H1 (cell line): ENCODE measurements at regions not wholly inside any gene's neighbourhood (a gene's known extent, or its start where the extent isn't known, plus 50 kb on each side); places are given as distances from the start of the nearest gene placed in this dataset.

ENCODE experiments used
- CTCF ChIA-PET: fragments of 300-600 bp; sonication (Branson Sonifier 250); formaldehyde crosslinking; loops from one replicate; lab custom pipeline; 2021; ENCODE audit not compliant: partially characterized antibody; lab: Charles Lee
- POLR2A ChIA-PET: fragments of 300-600 bp; sonication (Branson Sonifier 250); formaldehyde crosslinking; loops from one replicate; lab custom pipeline; 2021; ENCODE audit warnings: inconsistent platforms; ENCODE audit not compliant: partially characterized antibody; lab: Charles Lee
- DNase-seq, 2 experiments: peaks; one replicate each; pipeline versions ENCODE4 v3.0.0 to v3.0.0-alpha.2; 2010 to 2022; ENCODE audit warnings: low spot score in 2 of 2, low read depth in 1 of 2, mixed read lengths in 1 of 2
- FAIRE-seq: peaks from 2 replicates; lab custom pipeline; 2011; peaks lifted over from hg19 to GRCh38; lab: Jason Lieb, UNC
- H2AFZ ChIP-seq: 2 replicates; pipeline ENCODE4 v1.8.1; 2012; ENCODE audit warnings: low read length, inconsistent platforms
- H2AK5ac ChIP-seq: 2 replicates; pipeline ENCODE4 v1.6.1; 2013; ENCODE audit warnings: low read depth, low read length
- H2BK120ac ChIP-seq: replicated peaks from 2 replicates; pipeline ENCODE3; 2013; ENCODE audit warnings: low read depth, low read length, inconsistent platforms
- H2BK12ac ChIP-seq: 2 replicates; pipeline ENCODE4 v1.6.1; 2013; ENCODE audit warnings: low read depth, low read length
- H2BK15ac ChIP-seq: 2 replicates; pipeline ENCODE4 v1.6.1; 2013; ENCODE audit warnings: low read length
- H2BK20ac ChIP-seq: 2 replicates; pipeline ENCODE4 v1.6.1; 2013; ENCODE audit warnings: low read length
- H2BK5ac ChIP-seq: 2 replicates; pipeline ENCODE4 v1.6.1; 2013; ENCODE audit warnings: low read depth, low read length
- H3K14ac ChIP-seq: 2 replicates; pipeline ENCODE4 v1.6.1; 2013; ENCODE audit warnings: inconsistent platforms; ENCODE audit not compliant: insufficient read length
- H3K18ac ChIP-seq: 2 replicates; pipeline ENCODE4 v1.6.1; 2013; ENCODE audit warnings: low read length; ENCODE audit errors: extremely low read depth
- H3K23ac ChIP-seq: 2 replicates; pipeline ENCODE4 v1.6.1; 2013; ENCODE audit warnings: inconsistent platforms; ENCODE audit not compliant: insufficient read length
- H3K23me2 ChIP-seq: 2 replicates; pipeline ENCODE4 v1.6.1; 2013; ENCODE audit warnings: low read depth, low read length
- H3K27ac ChIP-seq: 2 replicates; pipeline ENCODE4 v1.6.1; 2011; ENCODE audit warnings: low read depth, low read length, inconsistent platforms
- H3K27me3 ChIP-seq, 4 experiments: replicated peaks in 1 of 4; 1 replicate in 1 of 4; 2 replicates in 3 of 4; pipeline versions ENCODE4 v1.6.1 to v1.8.1; 2011 to 2013; ENCODE audit warnings: low read length in 3 of 4, mild to moderate bottlenecking in 3 of 4, inconsistent platforms in 2 of 4, mixed read lengths in 2 of 4, moderate library complexity in 1 of 4; ENCODE audit not compliant: control insufficient read depth in 3 of 4, insufficient read depth in 3 of 4; ENCODE audit errors: extremely low read depth in 1 of 4
- H3K36me3 ChIP-seq, 4 experiments: 2 replicates each; pipeline versions ENCODE4 v1.6.1 to v1.8.1; 2011 to 2013; ENCODE audit warnings: mild to moderate bottlenecking in 4 of 4, low read length in 3 of 4, moderate library complexity in 2 of 4, control low read depth in 1 of 4, inconsistent platforms in 1 of 4; ENCODE audit not compliant: insufficient read depth in 4 of 4, control insufficient read depth in 2 of 4
- H3K4ac ChIP-seq: replicated peaks from 2 replicates; pipeline ENCODE3; 2013; ENCODE audit warnings: low read length, low read depth, mixed read lengths, inconsistent platforms; ENCODE audit not compliant: insufficient read length
- H3K4me1 ChIP-seq, 4 experiments: replicated peaks in 1 of 4; 1 replicate in 1 of 4; 2 replicates in 3 of 4; pipeline versions ENCODE4 v1.6.1 to v1.8.1; 2011 to 2013; ENCODE audit warnings: low read length in 3 of 4, inconsistent platforms in 2 of 4, mixed read lengths in 1 of 4; ENCODE audit not compliant: insufficient read depth in 4 of 4, control insufficient read depth in 3 of 4
- H3K4me2 ChIP-seq, 2 experiments: 2 replicates each; pipeline versions ENCODE4 v1.6.1 to v1.8.1; 2011 to 2013; ENCODE audit warnings: low read depth in 2 of 2, low read length in 2 of 2, control low read depth in 1 of 2, inconsistent platforms in 1 of 2, mild to moderate bottlenecking in 1 of 2; ENCODE audit not compliant: insufficient read depth in 1 of 2
- H3K4me3 ChIP-seq, 4 experiments: fragments of 200-600, 300-600 bp in 1 of 4; sonication (generic), shearing (Covaris generic), sonication (Bioruptor Twin) in 1 of 4; 2 replicates each; pipeline versions ENCODE4 v1.5.1 to v1.8.1; 2011 to 2016; ENCODE audit warnings: low read length in 4 of 4, low read depth in 3 of 4, control low read depth in 2 of 4, inconsistent platforms in 2 of 4, mild to moderate bottlenecking in 2 of 4, mixed read lengths in 1 of 4, moderate library complexity in 1 of 4; ENCODE audit not compliant: insufficient read depth in 2 of 4; ENCODE audit errors: extremely low read depth in 1 of 4
- H3K56ac ChIP-seq: replicated peaks from 2 replicates; pipeline ENCODE3; 2013; ENCODE audit warnings: low read depth, mild to moderate bottlenecking, mixed read lengths, low read length, inconsistent platforms; ENCODE audit not compliant: insufficient read length
- H3K79me1 ChIP-seq: 2 replicates; pipeline ENCODE4 v1.6.1; 2013; ENCODE audit warnings: low read depth, low read length, control low read depth
- H3K79me2 ChIP-seq, 2 experiments: 2 replicates each; pipeline versions ENCODE4 v1.6.1 to v1.8.1; 2012 to 2013; ENCODE audit warnings: low read length in 2 of 2, mild to moderate bottlenecking in 2 of 2, inconsistent platforms in 1 of 2; ENCODE audit not compliant: insufficient read depth in 2 of 2, control insufficient read depth in 1 of 2
- H3K9ac ChIP-seq, 4 experiments: replicated peaks in 1 of 4; 1 replicate in 1 of 4; 2 replicates in 3 of 4; pipeline versions ENCODE4 v1.6.1 to v1.8.1; 2011 to 2013; ENCODE audit warnings: low read depth in 3 of 4, low read length in 3 of 4, control low read depth in 2 of 4, mild to moderate bottlenecking in 2 of 4, moderate library complexity in 2 of 4, inconsistent platforms in 1 of 4; ENCODE audit errors: extremely low read depth in 1 of 4
- H3K9me3 ChIP-seq, 2 experiments: 2 replicates each; pipeline versions ENCODE4 v1.6.1 to v1.8.1; 2012 to 2013; ENCODE audit warnings: mild to moderate bottlenecking in 2 of 2, moderate library complexity in 2 of 2, control low read depth in 1 of 2, inconsistent platforms in 1 of 2, low read depth in 1 of 2, low read length in 1 of 2, mixed read lengths in 1 of 2; ENCODE audit not compliant: insufficient read depth in 2 of 2
- H4K20me1 ChIP-seq, 2 experiments: replicated peaks in 1 of 2; 2 replicates each; pipeline versions ENCODE3 to v1.8.1; 2011 to 2013; ENCODE audit warnings: inconsistent platforms in 2 of 2, low read length in 2 of 2, mild to moderate bottlenecking in 1 of 2; ENCODE audit not compliant: insufficient read depth in 2 of 2, control insufficient read depth in 1 of 2
- H4K5ac ChIP-seq: 2 replicates; pipeline ENCODE4 v1.6.1; 2013; ENCODE audit warnings: low read length, low read depth, mixed read lengths, inconsistent platforms; ENCODE audit not compliant: insufficient read length
- H4K8ac ChIP-seq: 2 replicates; pipeline ENCODE4 v1.8.0; 2013; ENCODE audit warnings: mild to moderate bottlenecking, moderate library complexity, low read length, inconsistent platforms; ENCODE audit not compliant: insufficient read depth; ENCODE audit errors: extremely low read depth
- H4K91ac ChIP-seq: replicated peaks from 2 replicates; pipeline ENCODE3; 2013; ENCODE audit warnings: low read length, mixed read lengths, inconsistent platforms; ENCODE audit not compliant: insufficient read length
- SIX5 ChIP-seq: IDR thresholded peaks from 2 replicates; pipeline ENCODE4 v1.6.1; 2011; ENCODE audit warnings: mild to moderate bottlenecking, low read depth, low read length
- SP1 ChIP-seq: IDR thresholded peaks from 2 replicates; pipeline ENCODE4 v1.6.1; 2011; ENCODE audit warnings: low read depth, low read length
- SUZ12 ChIP-seq: fragments of 200-600 bp; sonication (generic); IDR thresholded peaks from 2 replicates; pipeline ENCODE4 v1.6.1; 2012; ENCODE audit warnings: mild to moderate bottlenecking, inconsistent platforms, low read length, moderate library complexity, mixed read lengths
- YY1 ChIP-seq: IDR thresholded peaks from 2 replicates; pipeline ENCODE4 v1.6.1; 2011; ENCODE audit warnings: low read depth, mild to moderate bottlenecking, low read length
- WGBS, 2 experiments: shearing (Covaris generic) in 1 of 2; methylation state at CpG; one replicate each; pipeline versions ENCODE4 v1.1.6 to v1.1.7; 2013 to 2015; ENCODE audit warnings: low lambda C conversion rate in 2 of 2, mixed read lengths in 2 of 2, inconsistent platforms in 1 of 2, low coverage in 1 of 2, missing lambda C conversion rate in 1 of 2; ENCODE audit not compliant: insufficient replicate concordance in 2 of 2, insufficient coverage in 1 of 2, insufficient read length in 1 of 2; ENCODE audit errors: extremely low coverage in 1 of 2, missing lambda C conversion rate in 1 of 2; 5-methylcytosine and 5-hydroxymethylcytosine counted together

DNA sequence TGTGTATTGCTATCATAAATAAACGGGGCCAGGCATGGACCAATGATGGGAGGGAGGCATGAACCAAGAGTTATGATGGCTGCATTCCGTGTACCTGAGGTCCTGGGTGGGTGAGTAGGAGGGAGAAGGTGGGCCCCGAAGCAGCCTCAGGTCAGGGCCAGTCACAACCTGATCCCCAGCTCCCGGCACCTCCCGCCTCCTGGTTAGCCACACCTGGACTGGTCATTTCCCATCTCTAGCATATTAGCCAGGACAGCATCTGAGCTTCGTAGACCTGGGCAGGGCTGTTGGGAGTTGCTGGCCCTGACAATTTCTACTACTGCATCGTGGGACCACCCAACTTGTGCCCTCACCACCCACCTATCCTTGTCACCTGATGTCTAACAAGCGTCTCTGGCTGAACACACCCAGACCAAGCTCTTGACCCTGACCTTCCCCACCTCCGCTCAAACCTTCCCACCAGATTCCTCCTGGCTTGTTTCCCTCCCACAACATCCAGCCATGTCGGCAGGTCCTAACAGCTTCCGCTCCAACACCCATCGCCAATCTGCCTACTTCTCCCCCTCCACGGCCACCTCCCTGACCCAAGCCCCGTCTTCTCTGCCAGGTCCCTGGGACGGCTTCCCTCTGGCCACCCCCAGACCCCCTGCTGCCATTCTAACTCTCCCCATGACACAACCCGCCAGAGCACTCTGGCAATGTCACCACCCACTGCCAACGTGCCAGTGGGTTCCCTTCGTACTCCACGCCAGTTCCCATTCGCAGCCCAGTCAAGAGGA lies 133.8 kb upstream of the IQSEC1 start:
- Histone ChIP-seq H2BK20ac (no peak overlapping the region), H4K8ac (no peak overlapping the region; the same call in 1 of the 2 replicates), H3K4ac (no peak overlapping the region), H3K79me1 (peaks cover 2% of the 10 kb centered on the region; the same call in 1 of the 2 replicates), H3K27me3 (peaks cover 0 to 4% (median 3%) of the 10 kb centered on the region in 4 experiments; a peak in 4 of 7 replicates), H3K4me2 (no peak overlapping the region), H3K23ac (no peak overlapping the region), H3K23me2 (peaks cover 9% of the 10 kb centered on the region; the same call in 1 of the 2 replicates), H3K18ac (no peak overlapping the region), H2BK12ac (no peak overlapping the region), H3K9ac (no peak overlapping the region), H3K4me1 (no peaks in the 10 kb centered on the region; a peak in 1 of 7 replicates), H4K20me1 (peaks cover 0 to 11% of the 10 kb centered on the region in 2 experiments), H2AFZ (no peak overlapping the region), H3K27ac (no peak overlapping the region), H2BK15ac (no peak overlapping the region), H3K4me3 (no peak overlapping the region), H3K14ac (no peak overlapping the region), H3K56ac (no peak overlapping the region), H3K36me3 (no peaks in the 10 kb centered on the region), H2BK120ac (no peak overlapping the region), H3K79me2 (no peaks in the 10 kb centered on the region), H2BK5ac (no peak overlapping the region), H2AK5ac (no peak overlapping the region), H4K91ac (no peak overlapping the region), H4K5ac (no peak overlapping the region), H3K9me3 (no peaks in the 10 kb centered on the region)
- 93% methylated on average over 20 of the region's 20 CpGs; no CpG with 5 or more reads in 1 of the 2 experiments for WGBS, 2 experiments
- ChIA-PET POLR2A (no interaction called here), CTCF (interaction anchor here (0.8 to 1.6 kb wide), 5 partner anchors 11 to 115 kb away, joined by 3 to 8 read pairs (median 3); no protein-coding TSS in a partner anchor)
- FAIRE-seq: no peak
- TF ChIP-seq YY1 (no peak), SUZ12 (no peak), SP1 (no peak), SIX5 (no peak)
- no peak for DNase-seq
